ENCODE measurements at regions not wholly inside any gene's neighbourhood (a gene's known extent, or its start where the extent isn't known, plus 50 kb on each side); places are given as distances from the start of the nearest gene placed in this dataset.

DNA sequence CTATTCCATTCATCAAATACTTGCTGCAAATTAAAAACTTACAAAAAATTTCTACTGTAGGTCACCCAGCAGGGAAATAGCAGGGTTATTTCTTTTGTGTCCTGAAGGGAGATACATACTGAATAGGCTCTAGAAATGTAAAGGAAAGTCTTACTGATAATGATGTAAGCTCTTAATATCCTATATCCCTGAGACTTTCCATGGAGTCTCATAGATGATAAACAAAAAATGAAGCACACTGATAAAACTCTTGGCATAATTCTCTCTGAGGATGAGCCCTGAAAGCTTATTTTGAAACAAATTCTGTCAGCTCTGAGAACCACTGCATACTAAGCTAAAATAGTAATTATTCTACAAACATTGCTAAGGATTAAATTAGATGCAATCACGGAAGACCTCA, 819.6 kb upstream of the PTPRD start:
- intact Hi-C loops (cut with DNase I): no loop called here
- no peak for DNase-seq

DNA sequence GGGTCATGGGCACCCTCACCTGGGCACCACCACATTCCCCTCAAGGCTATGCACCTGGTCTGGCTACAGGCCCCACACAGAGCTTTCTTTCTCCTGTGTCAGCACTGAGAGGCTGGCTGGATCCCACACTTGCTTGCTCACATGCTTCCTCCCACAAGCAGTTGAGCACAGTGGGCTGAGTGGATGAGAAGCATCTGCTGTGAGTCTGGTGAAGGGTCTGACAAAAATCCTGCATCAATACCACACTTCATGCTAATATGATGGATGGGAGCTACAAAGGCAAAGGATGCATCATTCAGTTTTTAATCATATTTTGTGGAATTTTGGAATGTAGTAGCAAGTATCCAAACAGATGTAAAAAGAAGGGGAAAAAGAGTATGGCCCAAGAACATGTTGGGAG, 830.8 kb upstream of the PTPRD start:
- intact Hi-C loops (cut with DNase I): no loop called here
- no peak for DNase-seq

DNA sequence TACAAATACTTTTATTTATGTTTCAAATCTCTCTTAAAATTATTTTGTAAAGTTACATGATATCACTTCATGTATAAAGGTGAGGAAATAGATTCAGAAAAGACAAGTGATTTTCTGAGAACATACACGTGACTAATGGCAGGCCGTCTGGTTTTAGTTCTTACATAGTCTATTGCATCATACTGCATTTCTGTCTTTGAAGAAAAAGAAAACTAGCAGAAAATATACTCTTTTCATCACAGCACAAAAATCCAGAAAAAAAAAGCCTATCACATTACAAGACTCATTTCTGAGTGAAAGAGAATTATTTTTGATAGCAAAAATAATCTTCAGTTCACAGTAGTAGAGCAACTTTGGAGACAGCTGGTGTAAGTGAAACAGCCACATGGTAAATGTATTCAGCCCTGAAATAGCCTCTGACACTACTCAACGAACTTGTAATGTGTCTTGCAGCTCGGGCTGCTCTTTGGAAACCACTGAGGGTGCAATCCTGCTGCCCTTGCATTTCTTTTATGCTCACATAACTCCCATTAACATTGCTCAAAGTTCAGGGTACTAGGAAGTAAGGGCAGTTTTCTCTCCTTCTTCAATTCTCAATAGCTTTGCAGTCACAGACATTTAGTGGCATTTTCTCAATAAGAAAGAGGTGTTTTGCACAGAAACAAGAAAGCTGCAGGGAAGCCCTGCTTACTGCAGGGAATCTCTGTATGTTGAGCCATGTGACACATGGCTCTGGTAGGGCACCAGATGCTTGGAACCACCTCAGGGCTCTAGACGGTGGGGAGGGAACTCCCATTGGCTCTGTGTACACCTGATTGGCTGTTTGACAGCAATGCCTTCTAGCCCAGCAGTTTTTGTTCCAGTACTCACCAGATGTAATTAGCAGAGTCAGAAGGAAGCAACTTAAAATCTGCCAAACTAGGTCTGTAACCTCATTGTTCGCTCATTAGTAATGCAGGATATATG, 845.3 kb upstream of the PTPRD start:
- DNase-seq: peak in 1 of 10 donors; percentile 67
- intact Hi-C loops (cut with DNase I): no loop called here

DNA sequence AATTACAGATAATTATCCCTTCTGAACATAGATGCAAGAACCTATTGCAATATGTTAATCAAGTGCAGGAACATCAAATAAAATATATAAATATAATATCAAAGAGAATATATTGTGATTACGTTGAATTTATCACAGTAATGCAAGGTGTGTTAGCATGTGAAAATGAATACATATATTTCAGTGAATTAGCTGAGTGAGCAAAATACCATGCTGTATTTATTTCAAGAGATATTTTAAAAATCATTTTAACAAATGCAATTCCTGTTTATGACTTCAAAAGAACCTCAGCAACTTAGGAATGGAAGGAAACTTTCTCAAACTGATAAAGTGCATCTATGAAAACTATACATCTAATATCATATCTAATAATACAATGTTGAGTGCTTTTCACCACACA, 856.9 kb upstream of the PTPRD start:
- intact Hi-C loops (cut with DNase I): no loop called here

DNA sequence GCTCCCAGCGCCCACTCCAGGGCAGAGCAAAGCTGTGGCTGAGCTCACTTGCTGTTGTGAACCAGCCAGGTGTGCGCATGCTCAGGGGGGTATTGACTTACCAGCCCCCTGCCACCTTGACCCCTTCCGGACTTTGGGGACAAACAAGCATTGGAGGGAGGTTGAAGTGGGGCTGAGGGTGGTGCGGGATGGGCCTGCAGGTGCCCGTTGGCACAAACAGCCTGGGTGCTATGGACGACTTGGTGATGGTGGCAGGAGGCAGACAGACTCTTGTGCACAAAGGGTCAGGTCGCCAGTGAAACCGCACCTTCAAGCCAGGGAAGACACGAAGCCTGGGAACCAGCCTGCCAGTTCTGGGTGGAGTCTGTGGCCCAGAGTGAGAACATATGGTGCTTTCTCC, 858.5 kb upstream of the PTPRD start:
- peak in 2 of 10 donors; percentile 55 to 74 for DNase-seq
- intact Hi-C loops (cut with DNase I): no loop called here

More for the DNA sequence above, 856.9 kb upstream of the PTPRD start:
- no peak for DNase-seq

DNA sequence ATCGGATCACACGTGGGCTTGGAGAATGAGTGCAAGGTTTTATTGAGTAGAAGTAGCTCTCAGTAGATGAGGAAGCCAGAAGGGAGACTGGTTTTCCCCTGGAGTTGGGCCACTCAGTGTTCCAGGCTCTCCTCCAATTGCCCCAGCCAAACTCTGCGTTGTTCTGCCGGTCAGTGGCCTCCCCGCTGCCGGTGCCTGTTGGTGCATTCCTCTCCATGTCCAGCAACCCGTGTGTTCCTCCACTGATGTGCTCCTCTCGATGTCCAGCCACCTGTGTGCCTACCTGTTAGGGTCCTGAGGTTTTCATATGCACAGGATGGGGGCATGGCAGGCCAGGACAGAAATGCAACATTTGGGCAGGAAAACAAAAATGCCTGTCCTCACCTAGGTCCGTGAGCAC, 888.0 kb upstream of the PTPRD start:
- peak in 2 of 10 donors; percentile 52 to 70 for DNase-seq
- intact Hi-C loops (cut with DNase I): no loop called here

DNA sequence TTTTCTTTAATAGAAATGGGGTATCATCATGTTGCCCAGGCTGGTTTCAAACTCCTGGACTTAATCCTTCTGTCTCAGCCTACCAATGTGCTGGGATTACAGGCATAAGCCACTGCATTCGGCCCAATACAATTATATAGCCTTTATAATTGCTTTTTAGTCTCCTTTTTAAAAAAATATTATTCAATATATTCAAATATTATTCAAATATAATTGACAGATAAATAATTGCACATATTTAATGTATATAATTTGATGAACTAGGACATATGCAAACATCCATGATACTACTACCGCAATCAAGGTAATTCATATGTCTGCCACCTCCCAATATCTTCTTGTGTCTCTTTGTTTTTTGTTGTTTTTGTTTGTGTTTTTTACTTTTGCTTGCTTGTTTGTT, 894.2 kb upstream of the PTPRD start:
- intact Hi-C loops (cut with DNase I): no loop called here
- no peak for DNase-seq

DNA sequence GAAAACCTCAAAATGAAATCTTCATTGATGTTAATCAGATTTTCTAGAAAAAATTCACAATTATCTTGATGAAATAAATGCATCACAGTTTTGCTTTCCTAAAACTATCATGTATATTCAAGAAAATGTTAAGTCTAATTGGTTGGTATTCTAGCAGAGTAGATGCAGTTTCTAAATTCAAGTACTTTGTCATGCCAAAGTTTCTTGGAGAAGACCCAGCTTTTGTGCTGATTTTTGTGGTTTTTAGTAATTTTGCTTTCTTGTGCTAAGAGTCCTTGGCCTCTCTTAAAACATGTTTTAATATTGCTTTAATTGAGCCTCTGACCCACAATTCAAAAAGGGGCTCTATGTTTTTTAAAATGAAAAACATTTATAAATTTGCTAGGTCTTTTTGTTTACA, 924.8 kb upstream of the PTPRD start:
- intact Hi-C loops (cut with DNase I): no loop called here
- DNase-seq: no peak

DNA sequence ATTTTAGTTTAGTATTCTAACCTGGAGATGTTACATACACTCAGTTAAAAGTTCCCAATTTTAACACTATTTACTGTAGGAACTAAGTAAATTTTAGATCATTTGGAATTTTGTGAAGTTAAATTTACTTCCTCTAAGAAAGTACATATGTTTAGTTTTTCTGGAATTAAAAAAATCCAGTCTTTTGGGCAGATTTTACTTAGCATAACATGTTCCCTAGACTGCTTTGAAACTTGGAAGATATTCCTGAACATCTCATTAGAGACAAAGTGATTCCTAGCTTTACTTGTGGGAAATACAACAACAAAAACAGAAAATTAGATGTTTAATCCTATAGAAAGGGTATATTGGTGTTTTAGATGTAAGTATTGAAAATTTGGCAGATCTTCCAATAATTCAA, 930.0 kb upstream of the PTPRD start:
- intact Hi-C loops (cut with DNase I): no loop called here

DNA sequence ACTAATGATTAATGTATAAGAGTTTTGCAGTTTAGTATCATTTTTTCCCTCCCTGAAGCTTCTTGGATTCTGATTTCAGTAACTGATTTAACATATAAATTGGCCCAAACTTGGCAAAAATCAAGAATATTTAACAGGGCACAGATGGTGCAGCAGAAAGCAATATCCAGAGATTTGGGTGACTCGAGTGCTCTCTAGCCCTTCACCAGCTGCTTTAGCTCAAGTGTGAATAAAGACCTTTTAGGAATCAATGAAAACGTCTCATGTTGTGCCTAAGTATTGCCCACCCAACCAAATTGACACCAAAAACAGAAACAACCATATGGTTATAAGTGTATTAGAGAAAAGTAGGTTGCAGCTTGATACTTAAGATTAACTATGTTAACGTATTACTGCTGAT, 933.4 kb upstream of the PTPRD start:
- intact Hi-C loops (cut with DNase I): no loop called here

More for the DNA sequence above, 930.0 kb upstream of the PTPRD start:
- DNase-seq: no peak

DNA sequence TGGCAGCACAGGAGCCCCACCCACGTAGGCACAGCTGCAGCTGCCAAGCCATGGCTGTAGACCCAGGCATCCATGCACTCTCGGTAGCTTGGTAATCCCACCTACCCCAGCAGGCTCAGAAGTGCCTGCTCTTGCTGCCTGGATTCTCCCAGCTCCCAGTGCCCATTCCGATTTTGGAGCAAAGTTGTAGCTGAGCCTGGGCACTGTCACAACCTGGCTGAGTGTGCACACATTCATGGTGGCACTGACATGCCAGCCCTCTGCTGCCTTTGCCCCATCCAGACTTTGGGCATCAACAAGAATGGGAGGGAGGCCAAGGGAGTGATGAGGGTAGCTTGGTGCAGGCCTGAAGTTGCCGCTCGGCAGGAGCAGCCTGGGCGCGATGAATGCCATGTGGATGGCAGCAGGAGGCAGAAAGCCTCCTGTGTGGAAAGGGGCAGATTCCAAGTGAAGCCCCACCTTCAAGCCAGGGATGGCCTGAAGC, 936.6 kb upstream of the PTPRD start:
- intact Hi-C loops (cut with DNase I): no loop called here
- peak in 1 of 10 donors; percentile 61 for DNase-seq

More for the DNA sequence above, 933.4 kb upstream of the PTPRD start:
- no peak for DNase-seq

DNA sequence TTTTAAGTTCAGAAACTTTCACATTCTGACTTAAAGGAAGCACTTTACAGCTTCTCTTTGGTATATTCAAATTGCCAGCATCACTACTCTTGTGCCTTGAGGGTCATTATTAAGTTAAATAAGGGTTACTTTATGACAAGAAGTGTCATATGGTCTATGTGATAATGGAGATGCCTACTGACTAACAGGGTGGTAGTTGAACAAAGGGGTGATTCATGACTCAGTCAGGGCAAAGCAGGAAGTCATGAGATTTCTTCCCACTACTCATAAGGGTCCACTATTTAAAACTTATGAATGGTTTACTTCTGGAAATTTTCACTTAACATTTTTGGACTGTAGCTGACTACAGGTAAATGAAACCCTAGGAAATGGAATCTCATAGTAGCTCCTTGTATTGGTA, 938.3 kb upstream of the PTPRD start:
- intact Hi-C loops (cut with DNase I): no loop called here
- DNase-seq: no peak

DNA sequence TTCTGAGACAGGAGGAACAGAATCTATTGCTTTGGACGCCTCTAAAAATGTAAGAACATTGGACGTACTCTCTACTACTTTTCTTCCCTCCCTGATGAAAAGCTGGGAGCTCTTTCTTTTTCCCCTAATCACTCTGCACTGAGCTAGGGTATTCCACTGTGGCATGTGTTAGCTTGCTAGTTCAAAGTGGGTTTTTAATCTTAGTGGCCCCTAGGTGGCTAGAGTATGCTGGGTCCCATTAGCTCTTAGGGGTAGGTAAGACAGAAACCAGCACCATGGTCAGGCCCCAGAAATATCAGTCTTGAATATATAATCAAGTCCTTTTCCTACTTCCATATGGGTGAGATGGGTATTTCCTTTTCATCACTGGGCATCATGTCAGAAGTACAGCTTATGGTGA, 945.2 kb upstream of the PTPRD start:
- intact Hi-C loops (cut with DNase I): no loop called here
- no peak for DNase-seq

DNA sequence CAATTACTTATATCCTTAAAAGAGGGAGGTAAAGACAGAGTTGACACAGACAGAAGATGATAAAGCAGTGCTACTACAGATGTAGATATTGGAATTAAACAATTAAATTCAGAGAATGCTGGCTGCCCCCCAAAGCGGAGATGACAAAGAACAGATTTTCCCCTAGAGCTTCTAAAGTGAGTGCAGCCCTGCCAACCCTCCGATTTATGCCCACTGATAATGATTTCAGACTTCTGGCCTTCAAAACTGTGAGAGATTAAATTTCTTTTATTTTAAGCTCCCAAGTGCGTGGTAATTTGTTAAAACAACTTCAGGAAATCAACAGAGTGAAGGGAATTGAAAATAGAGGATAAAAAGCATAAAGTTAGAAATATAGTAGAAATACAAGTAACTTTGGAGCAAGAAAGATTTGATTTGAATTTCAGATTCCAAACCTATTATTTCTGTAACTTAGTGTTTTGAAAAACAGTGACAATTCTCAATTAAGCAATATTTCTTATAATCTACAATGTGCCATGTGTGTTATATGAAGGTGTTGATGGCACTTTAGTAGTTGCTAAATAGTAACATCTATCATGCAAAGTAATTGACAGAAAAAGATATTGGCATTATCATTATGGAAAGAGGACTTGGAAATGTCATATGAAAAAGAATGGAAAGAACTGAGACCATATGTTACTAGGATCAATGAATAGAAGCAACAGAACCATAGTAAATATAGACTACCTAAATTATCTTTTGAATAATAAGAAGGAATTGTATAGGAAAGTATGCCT, 946.4 kb upstream of the PTPRD start:
- DNase-seq: no peak
- intact Hi-C loops (cut with DNase I): no loop called here

DNA sequence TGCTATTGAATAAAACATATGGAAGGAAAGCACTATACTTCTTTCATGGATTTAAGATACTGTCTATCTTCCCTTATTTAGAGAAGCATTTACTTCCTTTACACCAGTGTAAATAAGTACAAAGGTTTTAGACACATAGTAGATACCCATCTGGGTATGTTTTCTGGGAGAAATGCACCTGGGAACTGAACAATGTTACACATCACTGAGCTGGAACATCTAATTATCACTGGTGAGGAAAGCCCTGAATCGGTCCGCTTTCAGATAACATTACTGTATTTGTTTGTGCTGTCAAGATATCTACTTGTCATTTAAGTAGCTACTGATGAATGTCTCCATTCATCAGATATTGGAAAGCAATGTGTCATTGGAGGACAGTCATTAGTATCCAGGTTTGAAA, 964.7 kb upstream of the PTPRD start:
- intact Hi-C loops (cut with DNase I): no loop called here
- no peak for DNase-seq

DNA sequence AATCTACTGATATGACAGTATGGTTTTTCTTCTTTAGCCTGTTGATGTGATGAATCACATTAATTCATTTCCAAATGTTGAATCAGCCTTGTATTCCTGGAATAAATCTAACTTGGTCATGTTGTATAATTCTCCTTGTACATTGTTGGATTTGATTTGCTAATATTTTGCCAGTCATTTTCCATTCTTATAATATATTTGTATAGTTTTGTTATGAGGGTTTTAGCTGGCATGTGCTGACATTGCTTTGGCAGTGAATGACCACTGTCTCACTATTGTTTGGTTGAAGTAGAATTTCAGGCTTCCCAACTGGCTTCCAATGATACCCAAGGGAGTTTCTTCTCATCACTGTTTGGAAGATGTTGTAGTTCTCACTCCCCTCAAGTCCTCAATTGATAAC, 983.0 kb upstream of the PTPRD start:
- DNase-seq: no peak
- intact Hi-C loops (cut with DNase I): no loop called here

DNA sequence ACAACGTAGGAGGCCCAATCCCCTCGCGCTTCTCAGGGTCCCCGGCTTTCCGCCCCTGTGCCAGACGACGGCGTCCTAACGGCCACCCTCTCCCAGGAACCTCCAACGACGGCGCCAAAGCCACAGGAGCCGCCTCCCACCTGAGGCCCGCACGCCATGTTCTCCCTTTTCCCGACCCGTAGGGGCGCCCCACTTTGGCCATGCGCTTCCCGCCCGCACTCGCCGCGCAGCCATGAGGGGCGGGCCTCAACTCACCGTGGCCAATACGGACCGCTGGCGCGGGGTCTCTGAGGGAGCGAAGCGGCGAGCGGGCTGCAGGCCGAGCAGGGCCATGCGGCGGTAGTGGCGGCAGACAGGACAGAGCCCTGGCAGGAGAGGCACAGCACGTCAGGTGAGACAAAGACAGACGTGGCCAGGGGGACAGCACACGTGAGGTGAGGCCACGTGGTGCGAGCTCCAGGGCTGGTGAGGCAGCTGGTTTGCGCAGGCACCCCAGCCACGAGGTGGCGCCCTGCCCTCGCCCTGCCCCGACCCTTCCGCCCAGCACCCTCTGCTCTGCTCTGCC, 1005.5 kb upstream of the PTPRD start:
- intact Hi-C loops (cut with DNase I): no loop called here
- DNase-seq: peak in 2 of 10 donors; percentile 48 to 69

DNA sequence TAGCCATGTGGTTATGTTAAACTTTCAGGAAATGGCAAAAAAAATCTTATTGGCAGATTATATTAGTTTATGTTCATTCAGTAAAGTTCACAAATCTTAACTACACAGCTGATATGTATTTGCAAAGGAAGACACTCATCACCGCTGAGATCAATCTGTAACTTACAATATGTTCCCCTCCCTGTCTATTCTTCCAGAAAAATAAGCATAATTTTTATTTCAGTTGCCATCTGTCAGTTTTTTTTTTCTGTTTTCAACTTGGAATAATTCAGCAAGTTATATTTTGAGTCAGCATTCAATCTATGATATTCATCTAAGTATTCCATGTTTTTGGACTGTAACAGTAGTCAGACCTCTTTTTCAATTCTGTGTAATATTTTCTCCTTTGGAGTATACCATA, 1019.9 kb upstream of the PTPRD start:
- intact Hi-C loops (cut with DNase I): no loop called here
- no peak for DNase-seq

DNA sequence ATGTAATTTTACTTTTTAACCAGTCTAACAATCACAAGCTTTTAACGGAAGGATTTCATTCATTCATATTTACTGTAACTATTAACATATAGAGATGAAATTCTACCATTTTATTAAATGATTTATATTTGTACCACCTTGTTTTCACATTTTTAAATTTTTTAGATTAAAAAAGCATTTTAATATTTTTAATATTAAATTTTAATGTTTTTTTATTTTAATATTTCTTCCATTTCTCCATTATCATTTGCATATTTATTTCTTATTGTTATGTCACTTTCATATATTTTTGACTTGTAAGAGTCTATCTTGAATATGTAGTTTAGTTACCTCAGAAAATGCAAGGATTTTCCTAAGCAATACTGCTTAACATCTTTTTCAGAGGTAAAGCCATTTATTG, 1034.0 kb upstream of the PTPRD start:
- intact Hi-C loops (cut with DNase I): no loop called here
- no peak for DNase-seq

DNA sequence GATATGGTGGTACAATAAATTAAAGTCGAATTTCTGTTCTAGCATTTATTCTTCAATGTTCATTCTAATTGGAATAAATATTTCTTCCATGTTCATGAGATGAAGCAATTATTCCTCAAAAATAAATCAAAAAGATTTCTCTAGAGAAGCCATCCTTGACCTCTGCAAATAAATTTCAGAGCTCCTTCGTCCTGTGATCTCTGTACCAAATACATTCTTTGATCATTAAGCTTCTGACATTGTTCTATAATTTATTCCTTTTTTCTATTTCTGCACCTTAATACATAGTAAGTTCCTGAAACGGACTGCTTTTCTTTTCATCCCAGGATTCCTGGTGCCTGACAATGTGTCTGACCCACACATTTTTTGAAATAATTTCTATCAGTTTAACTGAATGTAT, 1039.3 kb upstream of the TYRP1 start:
- intact Hi-C loops (cut with DNase I): no loop called here
- no peak for DNase-seq

DNA sequence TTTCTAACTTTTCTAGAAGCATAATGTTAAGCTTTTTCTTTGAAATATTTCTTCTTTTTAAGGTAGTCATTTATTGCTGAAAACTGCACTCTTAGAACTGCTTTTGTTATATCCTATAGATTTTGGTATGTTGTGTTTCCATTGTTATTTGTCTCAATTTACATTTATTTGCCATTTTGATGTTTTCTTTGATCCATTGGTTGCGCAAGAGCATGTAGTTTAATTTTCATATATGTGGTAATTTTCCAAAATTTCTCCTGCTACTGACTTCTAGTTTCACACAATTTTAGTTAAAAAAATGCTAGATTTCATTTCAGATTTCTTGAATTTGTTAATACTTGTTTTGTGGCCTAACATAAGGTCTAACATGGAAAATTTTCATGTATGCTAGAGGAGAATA, 1029.3 kb upstream of the TYRP1 start:
- DNase-seq: no peak
- intact Hi-C loops (cut with DNase I): no loop called here
